Activated CD4-positive, alpha-beta T cell treated with anti-CD3 and anti-CD28 coated beads, Interleukin-2, amount 50 U/mL, for 24 hours (primary cell): ENCODE measurements at regions not wholly inside any gene's neighbourhood (a gene's known extent, or its start where the extent isn't known, plus 50 kb on each side); places are given as distances from the start of the nearest gene placed in this dataset.

Experiments
- DNase-seq, 2 donors: peaks; one replicate each; pipeline ENCODE4 v3.0.0-alpha.2; 2020; ENCODE audit warnings: low read depth in 1 of 2, low spot score in 1 of 2

DNA sequence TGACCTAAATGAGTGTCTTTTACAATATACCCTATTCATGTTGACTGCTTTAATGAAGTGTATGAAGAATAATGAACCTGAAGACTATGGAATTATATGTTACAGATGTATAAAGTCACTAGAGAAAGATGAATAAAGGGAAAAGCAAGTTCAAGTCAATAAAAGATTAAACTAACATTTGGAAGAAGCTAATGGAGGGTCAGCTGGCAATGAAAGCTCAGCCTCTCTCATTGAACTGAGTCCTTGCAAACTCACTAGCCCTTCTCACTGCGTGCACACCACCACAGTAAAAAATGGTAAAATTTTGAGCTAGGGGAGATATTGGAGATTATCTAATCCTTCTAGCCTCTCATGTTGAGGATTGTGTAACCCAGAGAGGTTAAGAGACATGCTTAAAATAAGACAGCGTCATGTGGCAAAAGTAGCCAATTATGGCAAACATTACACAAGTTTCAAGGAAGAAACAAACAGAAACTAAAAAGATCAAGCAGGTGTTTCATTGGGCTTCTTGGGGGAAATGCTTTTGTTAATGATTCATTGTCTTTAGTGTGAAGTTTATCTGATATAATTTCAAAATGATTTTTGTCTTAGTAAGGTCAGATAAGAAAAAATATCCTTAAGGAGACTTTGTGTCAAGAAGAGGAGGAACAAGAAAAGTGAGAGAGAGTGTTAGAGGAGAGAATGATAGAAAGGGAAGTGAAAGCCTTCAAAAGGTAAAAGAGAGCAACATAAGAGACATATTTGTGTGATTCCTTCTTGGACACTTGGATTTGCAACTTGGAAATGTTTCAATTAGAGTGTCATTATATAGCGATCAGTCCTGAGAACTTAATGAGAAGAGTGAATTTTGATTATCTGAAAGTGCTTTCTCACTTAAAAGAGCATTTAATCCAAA, 893.7 kb upstream of the FAM98A start:
- DNase-seq, result no peak

DNA sequence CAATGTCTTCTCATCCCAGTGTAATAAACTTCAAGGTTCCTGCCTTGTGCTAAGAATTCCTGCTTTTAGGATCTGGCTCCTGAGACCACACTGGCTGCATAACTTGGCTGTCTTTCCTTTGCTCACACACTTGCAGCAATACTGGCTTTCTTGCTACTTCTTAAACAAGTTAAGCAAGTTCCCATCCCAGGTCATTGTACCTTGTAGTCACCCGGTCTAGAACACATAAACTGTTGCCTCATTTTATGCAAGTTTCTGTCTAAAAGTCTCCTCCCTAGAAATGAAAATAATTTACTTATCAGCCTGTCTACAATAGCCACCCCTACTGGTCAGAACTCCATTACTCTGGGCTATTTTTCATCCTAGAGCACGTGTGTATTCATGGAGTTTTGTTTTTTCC, 887.9 kb upstream of the FAM98A start:
- no peak for DNase-seq

DNA sequence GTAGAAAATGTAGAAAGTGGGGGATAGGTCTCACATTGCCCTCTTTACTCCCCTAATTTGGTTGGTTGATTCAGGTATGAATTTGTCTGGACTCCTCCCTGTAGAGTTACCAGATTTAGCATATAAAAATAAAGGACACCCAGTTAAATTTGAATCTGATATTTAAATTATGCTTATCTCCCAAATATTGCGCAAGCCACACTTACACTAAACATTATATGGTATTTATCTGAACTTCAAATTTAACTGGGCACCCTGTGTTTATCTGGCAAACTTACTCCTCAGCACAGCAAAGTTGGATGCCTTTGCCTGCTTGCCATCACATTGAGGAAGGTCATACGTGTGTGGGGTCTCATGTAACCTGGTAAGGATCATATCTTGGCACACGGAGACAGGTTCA, 882.4 kb upstream of the FAM98A start:
- DNase-seq, result no peak

DNA sequence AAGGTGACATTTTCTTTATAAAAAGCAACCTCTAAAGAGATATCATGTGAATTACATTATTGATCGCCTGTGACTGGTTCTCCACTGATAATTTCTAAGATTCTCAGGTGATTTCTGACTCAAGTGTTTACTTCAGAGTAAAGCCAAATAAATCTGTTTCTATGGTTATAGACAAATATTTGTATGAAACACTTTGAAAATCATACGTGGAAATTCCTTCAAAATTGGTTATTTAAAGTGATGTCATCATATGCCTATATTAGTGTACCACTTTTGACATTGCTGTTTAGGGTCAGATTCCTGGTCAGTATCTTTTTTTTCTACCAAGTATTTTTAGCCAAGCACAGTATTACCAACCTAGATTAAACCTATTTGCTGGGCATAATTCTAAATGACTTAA, 881.3 kb upstream of the FAM98A start:
- no peak for DNase-seq

DNA sequence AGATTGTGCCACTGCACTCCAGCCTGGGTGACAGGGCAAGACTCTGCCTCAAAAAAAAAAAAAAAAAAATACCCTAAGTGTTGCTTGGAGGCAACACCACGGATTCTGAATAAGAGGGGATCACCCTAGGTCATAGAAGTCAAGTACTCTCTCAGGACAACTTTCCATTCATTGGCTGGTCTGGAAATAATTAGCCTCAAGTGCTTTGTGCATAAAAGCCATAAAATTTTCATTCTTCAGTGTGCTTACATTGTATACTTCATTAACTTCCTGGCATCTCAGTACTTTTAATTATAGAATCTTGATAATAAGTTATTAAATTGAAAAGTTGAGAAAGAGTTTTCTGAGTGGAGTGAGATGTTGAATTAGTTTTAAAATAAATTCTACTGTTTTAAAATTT, 876.1 kb upstream of the FAM98A start:
- DNase-seq, result no peak

DNA sequence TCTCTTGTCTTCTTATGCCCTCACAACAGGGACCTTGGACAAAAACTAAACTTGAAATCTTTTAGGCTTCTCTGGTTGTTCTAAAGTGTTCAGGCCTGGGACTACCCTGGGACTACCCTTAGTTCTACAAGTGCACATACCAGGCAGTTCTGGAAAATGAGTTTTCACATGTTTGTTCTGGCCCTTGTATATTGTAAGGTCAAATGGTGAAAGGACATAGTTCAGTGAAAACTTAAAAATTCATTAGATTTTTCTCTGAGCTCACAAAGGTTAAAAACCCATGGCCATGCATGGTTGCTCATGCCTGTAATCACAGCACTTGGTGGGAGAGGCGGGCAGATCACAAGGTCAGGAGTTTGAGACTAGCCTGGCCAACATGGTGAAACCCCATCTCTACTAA, 875.5 kb upstream of the FAM98A start:
- no peak for DNase-seq

DNA sequence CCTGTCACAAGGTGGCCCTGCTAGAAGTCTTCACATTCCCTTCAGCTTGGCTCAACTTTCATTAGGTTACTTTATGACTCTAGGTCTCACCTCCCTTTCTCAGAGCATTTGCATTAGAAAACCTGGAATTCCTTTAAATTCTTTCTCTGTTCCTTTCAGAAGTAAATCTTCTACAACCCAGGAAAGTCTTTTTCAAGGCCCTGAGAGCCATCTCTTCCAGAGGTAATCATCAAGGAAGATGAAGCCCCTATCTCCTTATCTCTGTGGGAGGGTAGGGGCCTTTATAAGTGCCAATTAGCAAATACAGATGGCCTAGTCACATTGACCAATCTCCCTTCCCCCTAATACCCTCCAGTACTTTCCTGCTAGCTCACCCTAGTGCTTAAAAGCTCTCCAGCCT, 848.0 kb upstream of the FAM98A start:
- DNase-seq, result no peak

DNA sequence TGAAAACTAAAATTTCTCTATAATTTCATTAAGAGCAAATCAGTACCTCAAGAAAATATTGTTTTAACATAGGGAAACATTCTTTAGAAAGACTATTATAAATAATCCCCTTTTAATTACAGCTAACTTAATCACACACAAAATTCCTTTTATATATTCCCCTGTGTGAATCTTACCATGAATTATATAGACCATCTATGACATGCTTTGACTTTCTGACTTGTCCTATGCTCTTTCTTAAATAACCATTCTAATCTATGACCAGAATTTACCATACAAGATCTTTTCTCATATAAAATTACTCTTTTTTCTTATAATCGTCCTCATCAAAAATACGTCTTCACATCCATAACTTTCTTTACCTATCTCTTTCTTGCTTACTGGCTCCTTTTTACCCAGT, 824.2 kb upstream of the FAM98A start:
- DNase-seq, result no peak

DNA sequence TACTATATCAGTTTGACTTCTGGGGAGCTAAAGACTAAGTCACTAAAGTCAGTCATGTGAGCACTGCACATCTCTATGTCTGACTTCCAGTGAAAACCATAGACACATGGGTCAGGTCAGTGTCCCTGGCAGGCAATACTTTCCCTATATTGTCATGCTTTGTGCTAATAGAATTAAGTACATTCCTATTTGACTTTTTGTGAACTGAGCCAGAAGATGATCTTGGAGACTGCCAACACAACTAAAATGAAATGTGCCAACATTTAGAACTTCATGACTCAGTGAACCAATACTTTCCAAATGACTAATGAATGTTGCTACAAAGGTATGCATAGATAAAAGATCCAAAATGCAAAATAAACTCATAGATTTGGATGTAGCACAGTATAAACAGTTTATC, 820.8 kb upstream of the FAM98A start:
- DNase-seq, result no peak

DNA sequence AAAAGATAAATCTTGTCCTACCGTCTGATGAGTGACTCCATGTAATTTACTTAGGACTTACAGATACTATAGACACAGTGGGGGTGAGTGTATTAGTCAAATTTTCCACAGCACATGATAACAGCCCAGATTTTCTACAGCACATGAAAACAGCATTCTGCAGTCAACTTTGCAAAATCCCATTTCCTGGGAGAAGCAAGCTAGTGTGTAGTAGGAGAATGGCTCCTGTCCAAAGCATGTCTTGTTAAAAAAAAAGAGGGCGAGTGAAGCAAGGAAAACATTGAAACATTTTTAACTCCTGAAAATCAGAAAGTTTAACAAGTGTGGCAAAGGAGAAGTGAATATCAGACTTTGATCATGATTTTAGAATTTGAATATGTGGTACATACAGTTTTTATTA, 817.8 kb upstream of the FAM98A start:
- DNase-seq, result no peak

DNA sequence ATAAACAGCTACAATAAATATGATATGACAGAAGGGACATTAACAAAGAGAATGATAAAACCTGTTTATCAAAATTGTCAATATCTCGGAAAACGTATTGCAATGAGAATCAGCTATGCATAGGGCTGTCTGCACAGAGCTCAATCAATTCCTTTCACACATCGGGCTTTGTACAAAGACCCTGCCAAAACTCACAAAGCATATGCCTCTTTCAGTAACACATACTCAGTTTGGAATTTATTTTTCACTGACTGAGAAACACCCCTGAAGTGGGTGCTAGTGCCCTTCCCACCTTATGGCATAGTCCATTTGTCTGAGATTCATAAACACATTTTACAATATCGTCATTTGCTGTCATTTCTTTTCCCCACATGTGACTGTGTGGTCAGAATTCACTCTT, 815.8 kb upstream of the FAM98A start:
- no peak for DNase-seq

DNA sequence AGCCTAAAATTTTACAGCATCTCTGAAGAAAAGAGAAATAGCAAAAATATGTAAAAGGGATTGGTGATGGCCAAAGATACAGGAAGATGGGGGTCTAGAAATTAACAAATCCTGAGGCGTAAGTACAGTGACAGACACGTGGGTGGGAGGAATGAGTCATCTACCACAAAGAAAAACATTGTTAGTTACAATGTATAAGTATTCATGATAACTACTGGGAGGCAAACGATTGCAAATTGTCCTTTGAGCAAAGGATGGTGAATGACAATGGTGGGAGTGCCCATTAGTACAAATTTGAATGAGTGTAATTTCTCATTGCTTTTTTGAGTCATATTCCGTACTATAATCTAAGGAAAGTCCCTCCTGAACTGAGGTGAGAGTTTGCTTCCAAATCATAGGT, 809.0 kb upstream of the FAM98A start:
- DNase-seq, result no peak

DNA sequence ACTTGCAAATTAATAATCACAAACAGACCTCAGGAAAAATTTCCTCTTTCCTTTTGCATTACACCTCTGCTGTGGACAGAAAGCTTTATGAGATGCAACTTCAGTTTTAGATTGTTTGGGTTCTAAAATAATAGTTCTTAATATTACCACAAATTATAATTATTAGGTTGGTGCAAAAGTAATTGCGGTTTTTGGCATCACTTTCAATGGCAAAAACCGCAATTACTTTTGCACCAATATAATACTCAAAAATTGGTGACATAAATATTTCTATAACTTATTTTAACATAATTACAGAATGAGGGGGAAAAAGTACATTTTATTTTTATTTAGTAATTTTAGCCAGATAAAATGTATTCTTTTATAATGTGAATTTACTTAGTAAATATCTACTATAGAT, 804.4 kb upstream of the FAM98A start:
- DNase-seq, result no peak

DNA sequence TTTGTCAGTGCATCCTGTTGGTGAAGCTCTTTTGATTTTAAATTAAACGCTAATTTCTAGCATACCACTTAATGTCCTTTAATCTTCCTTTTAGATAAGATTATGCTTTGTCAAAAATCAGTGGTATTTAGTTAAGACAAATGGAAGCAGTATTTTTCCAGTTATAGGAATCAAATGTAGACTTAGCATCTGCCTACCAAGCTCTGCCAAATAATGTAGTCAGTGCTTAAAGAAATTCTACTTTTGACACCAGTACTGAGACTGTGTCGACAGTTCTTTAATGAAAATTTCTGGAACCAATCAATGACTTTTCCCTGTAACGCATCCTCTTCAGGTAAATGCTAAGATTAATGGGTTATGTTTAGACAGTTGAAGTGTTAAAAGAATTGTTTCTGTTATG, 803.3 kb upstream of the FAM98A start:
- no peak for DNase-seq

DNA sequence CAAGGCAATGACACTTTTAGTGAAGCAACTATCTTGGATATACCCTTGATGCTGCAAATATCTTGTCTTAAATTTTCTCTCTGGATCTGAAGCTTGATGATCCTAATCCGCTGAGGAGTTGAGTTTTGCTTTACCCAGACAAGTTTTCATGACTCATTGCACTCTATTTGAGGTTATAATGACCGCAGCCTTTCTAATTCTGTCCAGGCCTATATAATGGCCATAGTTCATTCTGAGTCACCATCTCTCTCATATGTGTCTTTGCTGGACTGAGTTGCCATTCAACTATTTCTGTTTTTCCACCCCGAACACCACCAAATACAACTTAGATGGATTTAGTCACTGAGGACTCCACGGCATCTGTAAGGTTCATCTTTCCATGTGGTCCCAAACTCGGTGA, 802.1 kb upstream of the FAM98A start:
- DNase-seq, result no peak

DNA sequence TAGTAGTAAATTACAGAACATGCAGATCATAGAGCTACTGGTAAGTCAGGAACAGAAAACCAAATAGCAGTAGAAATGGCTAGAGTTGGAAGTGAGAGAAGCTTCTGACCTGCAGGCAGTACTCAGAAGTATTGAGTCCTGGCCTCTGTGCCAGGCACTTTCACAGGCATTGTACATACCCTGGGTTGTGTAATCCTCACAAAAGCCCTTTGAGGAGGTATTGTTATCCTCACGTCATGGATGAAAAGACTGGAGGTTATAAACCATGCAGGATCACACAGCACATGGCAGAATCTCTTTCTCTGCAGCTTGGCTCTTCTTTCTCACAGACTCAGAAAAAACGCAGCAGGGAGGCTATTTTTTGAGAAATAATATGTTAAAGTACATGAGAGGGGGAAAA, 789.3 kb upstream of the FAM98A start:
- DNase-seq, result no peak

DNA sequence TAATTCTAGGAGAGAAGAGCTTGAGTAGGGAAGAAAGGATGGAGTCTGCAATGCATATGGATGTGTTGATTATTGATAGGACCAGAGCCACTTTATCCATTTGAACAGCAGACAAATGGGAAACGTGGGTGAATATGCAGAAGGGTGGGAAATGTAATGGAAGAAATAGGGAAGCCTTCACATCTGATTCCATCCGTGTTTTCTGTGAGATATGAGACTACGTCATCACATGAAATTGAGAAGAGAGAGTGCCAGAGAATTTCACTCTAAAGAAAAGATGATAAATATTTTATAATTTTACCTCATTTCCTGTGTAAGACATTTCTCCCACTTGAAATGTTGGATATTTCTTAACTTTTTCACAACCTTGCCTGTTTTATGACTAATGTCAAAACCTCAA, 788.4 kb upstream of the FAM98A start:
- DNase-seq, result no peak

DNA sequence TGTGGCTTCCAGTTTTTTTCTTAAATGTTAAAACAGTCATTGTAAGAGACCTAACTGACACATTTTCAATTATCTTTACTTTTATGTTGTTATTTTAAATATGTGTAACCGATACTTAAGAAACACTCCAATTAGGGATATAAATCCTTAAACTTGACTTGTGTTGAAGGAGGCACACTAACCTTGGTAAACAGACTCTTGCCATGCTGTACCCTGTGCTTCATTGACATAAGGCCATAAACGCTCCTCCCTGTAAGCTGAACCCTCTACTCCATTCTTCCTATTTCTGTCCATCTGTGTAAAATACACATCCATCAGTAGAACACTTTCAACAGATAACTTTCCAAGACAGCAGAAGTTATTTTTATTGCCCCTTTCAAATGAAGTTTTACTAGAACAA, 780.5 kb upstream of the FAM98A start:
- no peak for DNase-seq

DNA sequence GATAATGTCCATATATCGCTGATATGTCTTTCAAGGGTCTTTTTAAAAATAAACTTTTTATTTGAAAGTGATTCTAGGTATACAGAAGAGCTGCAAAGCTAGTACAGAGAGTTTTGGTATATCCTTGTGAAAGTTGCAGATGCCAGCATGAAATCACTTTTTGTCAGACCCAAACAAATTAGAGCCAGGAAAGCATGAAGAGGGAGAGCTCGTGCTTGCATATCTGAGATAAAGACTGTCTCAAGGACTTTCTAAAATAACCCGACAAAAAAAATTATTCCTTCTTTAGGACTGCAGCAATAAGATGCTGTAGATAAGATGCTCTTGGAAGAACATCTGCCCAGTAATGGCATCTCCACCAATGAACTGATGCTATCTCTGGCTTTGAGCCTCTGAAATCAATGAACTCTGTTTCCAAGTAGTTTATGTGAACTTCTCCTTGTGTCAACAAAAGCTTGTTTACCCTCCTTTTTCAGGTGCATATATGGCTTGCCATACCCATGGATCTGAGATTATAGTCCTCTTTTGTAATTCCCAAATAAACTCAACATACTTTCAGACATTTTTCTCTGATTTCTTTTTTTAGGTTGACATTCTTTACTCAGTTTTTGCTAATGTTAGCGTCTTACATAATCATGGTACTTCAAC, 774.6 kb upstream of the FAM98A start:
- no peak for DNase-seq

DNA sequence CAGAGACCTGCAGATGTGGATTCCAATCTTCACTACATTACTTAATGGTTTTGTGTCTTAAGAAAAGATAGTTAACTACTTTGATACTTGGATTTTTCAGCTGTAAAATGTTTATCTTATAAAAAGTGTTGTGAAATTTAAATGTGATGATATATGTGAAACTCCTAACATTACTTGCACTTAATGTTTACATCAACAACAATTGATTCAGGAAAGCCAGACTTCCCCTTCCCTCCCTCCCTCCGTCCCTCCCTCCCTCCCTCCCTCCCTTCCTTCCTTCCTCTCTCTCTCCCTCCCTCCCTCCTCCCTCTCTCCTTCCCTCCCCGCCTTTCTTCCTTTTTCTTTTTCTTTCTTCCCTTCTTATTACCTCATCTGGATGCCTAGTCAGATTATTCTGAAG, 773.9 kb upstream of the FAM98A start:
- DNase-seq, result no peak

DNA sequence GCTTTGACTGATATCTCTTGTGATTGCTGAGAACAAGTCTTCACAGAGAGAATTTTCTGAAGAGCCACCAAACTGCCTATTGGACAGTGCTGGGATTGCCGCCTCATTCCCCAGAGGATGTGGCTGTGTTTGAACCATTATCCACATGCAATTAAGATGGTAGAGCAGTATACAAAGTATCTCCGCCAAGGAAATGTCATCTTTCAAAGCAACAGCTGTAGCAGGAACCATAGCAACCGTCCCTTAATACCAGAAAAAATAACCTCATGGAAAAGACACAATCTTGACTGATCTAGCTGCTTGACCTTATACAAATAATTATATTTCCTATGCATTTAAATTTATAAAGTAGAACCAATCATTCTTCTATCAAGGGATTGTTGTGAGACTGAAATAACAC, 772.6 kb upstream of the FAM98A start:
- no peak for DNase-seq

DNA sequence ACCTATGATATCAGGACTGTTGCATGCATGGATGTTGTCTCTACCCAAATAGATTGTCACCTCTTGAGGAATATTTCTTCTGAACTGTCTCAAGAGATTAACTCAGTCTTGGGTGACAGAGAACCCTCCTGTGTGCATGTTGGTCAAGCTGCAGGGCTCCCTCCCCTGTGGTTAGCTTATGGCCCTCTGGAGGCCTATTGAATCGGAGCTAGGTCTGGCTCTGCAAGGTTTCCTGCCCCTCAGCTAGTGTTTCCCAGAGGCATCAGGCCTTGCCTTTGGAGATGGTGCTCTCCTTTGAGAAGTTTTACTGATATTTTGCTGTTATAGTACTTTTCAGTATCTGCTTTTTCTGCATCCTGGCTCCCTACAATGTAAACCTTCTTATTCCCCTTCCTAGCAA, 769.2 kb upstream of the FAM98A start:
- no peak for DNase-seq

DNA sequence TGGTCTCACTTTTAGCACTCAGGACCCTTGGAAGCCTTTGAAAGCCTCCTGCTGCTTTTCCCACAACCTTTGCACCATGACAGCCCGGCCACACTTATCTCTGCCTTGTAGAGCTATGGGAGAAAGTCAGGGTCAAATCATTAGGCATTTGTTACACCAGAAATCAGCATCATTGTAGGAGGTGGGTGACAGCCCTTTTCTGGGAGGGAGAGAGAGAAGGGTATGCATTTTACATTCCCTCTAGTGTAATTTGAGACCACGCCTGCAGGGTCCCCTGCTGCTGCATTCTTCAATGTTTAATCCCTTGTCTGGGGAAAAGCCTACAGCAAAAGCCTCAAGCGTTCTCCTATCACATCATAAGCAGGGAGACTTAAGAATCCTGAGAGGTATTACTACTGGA, 766.8 kb upstream of the FAM98A start:
- DNase-seq, result no peak
